NCI-H2171 (cell line): ENCODE measurements at regions not wholly inside any gene's neighbourhood (a gene's known extent, or its start where the extent isn't known, plus 50 kb on each side); places are given as distances from the start of the nearest gene placed in this dataset.
"Not testable (repeated sequence)": the region's sequence is repeated elsewhere in the genome, so short reads cannot be mapped to it uniquely, and the experiment has no call there.

ENCODE experiments used
- DNase-seq: peaks from one replicate; lab custom pipeline; 2025; lab: John Stamatoyannopoulos, UW

DNA sequence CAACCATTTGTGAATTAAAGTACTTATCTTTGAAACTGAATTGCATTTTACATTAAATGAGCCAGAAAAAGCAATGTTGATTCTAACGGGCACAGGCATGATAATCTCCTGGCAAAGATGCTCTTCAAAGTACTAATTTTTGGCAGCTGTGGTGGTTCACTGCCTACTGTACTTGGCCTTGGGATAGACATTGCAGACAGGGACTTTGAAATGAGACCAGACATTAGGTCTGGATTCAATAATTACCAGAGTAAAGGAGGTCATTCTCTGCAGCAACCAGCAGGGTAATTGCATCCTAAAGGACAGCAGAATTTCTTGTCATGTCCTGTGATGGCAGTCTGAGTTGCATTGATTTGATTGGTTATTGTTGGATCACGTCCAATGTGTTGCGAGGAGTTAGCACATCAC is 986.5 kb downstream of the TDRD15 start:
- no peak for DNase-seq

DNA sequence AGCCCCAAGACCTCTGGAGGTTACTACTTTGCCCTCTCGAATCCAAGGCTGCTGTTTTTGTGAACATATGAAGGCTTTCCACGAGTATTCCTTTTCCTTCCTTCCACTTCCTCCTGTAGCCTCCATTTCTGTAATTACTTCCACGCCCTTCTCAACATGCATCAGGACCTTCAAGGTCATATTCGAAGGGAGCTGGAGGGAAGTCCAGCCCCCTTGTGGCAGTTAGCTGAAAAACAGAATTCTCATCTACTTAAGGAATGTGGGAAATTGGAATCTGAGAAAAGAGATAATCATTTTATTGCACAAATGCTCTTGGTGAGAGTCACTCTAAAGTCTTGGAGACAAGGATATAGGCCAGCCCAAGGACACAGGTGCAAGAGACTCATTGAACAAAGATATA is 1000.2 kb downstream of the TDRD15 start:
- DNase-seq: no peak

DNA sequence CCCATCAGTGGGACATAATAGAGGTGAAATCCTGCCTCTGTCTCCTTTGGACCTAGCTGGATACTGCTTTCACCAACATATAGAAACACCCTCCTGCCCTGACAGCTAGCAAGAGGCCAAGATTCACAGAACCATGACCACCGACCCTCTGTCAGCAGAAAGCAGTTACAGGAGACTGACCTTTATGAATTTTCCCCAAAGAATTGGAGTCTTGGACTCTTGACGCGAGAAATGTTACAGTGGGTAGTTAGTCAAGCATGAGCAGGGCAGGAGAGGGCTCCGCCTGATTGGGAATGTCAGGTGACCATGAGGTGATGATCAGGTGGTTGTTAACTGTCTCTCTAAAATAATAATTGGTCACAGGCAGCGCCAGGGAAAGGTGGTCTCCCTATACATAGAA is 1002.3 kb downstream of the TDRD15 start:
- no peak for DNase-seq

DNA sequence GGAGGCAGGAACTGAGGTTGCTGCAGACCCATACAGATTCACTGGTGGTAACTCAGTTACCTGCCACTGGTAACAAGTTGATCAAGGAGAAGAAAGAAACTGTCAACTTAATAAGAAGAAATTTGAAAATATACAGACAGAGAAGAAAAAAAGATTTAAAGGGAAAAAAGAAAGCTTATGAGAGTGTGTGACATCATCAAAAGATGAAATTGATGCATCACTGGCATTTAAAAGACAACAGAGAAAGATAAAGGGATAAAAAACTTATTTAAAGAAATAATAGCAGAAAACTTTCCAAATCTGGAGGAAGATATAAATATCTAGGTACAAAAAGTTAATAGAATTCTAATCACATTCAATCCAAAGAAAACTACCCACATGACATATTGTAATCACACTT is 1003.2 kb downstream of the TDRD15 start:
- DNase-seq: no peak

DNA sequence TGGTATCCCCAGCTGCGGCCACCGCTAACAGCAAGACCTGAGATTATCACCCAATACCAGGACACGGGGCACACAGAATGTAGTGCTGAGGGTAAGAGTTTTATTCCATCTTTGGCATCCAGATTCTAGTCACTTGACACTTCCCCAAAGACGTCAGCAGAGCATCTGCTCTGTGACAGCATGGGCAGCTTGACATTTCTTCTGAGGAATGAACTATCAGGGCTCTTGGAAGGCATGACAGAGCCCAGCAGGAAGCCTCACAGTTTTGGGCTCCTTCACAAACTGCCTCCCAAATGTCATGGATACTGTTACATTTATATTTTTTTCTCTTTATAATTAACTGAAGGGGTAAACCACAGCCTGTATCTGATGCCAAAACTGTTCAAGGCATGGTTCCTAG is 1010.7 kb downstream of the TDRD15 start:
- DNase-seq: peak; percentile 94

DNA sequence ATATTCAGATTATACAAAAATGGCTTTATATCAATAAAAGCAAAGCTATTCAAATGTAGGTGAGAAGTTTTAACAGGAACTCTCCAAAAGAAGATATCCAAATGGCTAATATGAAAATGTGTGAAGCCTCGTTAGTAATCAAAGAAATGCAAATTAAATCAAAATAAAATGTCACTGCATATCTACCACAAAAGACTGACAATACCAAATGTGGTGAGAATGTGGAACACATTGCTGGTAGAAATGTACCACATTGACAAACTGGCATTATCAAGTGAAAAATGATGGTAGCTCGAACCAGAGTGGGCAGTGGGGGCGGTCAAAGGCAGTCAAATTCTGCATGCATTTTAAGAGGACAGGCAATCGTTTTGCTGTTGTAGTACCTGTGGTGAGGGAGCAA is 1012.7 kb downstream of the TDRD15 start:
- no peak for DNase-seq

DNA sequence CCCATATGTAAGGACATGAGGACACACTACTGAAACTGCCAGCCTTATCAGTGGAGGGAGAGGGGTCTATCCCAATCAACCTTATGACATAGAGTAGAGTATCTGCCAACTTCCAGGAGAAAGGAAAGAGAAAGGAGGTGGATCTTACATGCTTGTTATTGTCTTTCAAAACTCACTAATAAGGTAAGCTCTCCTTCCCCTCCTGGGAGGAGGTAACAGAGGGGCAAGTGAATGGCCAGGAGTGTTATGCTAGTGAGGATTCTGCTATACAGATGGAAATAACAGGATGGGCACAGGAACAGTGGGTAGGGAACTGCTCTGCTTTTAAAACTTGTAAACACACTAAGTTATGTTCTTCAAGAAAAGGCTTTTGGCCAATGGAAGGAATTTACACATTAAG is 1020.1 kb downstream of the TDRD15 start:
- DNase-seq: no peak

DNA sequence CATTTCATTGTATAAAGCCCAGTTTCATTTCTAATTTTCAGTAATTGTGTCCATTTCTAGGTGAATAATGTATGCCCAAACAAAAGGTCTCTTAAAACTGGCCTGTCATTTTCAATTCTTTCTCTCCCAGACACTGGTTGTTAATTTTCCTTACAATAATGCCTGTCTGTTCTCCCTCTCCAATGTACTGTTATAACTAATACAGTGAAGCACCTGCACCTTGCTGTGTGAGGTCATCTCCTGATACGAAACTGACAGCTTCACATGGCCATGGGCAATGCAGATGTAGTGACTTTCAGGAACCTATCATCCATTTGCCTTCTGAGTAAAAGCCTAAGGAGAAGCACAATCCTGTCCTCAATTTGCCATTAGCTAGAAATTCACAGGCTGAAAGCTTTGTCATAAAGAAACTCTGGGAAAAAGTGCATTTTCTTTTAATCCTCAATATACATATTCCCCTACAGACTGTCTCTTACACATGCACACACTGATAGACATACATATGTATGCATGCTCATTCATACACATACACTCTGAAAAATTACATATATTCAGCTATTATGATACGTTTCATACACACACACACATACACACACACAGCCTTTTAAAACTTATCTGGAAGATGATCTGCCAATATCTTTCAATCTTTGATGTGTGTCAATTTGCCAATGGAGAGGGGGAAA is 1030.3 kb downstream of the TDRD15 start:
- DNase-seq: no peak

DNA sequence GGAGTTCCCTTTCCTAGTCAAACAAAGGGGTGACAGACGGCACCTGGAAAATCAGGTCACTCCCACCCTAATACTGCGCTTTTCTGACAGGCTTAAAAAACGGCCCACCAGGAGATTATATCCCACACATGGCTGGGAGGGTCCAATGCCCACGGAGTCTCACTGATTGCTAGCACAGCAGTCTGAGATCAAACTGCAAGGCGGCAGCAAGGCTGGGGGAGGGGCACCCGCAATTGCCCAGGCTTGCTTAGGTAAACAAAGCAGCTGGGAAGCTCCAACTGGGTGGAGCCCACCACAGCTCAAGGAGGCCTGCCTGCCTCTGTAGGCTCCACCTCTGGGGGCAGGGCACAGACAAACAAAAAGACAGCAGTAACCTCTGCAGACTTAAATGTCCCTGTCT is 1032.9 kb downstream of the TDRD15 start:
- DNase-seq: not testable (repeated sequence)

DNA sequence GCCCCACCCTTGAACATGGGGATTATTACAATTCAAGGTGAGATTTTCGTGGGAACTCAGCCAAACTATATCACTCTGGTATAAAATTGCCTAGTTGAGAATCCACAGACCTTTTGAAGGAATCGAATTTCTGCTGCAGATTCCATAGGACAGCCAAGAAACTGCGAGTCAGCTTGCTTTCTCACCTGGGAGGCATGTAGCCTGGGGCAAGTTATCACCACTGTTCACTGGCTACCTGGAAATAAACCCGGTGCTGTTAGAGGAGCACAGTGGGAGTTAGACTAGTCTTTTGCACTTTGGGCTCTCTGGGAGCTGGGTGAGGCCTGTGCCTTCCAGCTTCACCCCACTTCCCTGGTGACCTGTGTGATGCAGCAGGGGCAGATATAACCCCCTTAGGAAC is 1043.5 kb downstream of the TDRD15 start:
- DNase-seq: no peak

DNA sequence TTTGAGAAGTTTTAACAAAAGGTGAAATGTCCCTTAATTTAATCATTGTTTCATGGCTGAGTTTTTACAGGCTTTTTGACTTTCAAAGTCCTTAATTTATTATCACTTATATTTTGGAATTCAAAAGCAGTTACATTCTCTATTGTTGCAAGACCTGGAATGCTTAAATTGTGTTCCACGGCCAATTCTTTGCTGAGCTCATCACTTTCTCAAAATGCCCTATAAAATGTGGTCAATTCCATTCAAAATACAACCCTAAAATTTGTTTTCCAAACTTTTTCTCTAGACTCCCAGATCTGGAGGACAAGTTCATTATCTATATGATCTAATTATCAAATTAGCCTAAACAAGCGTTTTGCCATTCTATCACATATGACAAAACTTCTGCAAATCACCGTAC is 1051.2 kb downstream of the TDRD15 start:
- no peak for DNase-seq

DNA sequence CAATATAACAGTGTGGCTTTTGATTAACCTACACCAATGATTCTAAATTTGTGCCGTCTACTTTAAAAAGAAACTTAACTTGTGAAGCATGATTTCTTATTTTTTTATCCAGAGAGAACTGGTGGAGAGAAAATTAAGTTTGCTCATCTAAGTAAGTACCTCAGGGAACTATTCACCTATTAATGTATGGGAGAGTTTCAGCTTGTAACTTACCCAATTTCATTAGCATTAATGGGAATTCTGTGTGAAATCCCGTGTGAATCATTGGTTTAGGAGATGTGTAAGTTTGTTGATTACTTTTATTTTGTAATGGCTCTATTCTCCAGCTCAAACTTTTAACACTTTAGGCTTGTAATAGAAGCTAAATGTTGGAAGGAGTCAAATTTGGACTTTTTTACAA is 1061.5 kb downstream of the TDRD15 start:
- no peak for DNase-seq

DNA sequence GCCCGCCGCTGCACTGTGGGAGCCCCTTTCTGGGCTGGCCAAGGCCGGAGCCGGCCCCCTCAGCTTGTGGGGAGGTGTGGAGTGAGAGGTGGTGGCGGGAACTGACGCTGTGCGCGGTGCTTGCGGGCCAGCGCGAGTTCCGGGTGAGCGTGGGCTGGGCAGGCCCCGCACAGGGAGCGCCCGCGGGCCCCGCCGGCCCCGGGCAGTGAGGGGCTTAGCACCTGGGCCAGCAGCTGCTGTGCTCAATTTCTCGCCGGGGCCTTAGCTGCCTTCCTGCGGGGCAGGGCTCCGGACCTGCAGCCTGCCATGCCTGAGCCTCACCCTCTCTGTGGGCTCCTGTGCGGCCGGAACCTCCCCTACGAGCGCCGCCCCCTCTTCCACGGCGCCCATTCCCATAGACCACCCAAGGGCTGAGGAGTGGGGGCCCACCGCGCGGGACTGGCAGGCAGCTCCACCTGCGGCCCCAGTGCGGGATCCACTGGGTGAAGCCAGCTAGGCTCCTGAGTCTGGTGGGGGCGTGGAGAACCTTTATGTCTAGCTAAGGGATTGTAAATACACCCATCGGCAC is 1062.6 kb downstream of the TDRD15 start:
- DNase-seq: not testable (repeated sequence)

DNA sequence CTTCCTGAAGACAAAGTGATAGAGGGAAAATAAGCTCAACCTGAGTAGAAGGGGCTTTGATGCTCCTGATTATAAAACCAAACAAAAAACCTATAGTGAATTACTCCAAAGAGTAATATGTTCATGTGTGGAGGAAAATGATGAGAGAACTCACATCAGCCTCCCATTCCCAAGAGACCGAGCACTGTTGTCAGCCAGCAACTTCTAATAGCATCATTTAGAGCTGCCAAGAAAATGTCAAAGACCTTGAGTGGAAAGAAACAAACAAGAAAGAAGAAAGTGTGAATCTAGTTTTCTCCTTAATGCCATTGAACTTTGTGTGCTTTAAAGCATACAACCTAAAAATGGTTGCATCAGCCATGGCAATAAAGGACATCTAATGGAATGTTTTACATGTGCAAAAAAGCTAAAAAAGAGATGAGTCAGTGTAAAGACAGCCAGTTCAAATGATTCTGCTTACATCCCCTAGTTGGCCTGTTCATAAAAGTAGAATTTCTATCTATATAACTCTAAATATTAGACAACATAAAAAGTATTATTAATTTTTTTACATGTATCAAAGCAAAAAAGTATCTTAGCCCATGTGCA is 1066.2 kb downstream of the TDRD15 start:
- DNase-seq: no peak

DNA sequence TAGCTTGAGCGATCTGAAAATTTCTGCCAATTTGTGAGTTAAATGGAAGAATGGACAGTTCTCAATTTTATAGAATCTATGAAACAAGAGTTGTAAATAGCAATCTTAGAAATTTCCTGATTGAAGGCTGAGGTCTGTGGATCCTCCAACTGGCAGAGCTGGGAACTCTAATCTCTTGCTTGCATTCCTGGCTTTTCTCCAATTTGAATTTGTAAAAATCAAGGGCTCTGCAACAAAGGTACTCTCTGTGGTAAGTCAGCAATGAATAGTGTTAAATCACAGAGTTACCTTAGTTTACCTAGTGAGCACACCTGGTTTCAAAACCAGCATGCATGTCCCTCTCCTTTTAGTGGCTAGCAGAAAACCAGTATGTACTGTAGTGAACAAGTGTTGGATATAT is 1070.5 kb downstream of the TDRD15 start:
- DNase-seq: no peak

DNA sequence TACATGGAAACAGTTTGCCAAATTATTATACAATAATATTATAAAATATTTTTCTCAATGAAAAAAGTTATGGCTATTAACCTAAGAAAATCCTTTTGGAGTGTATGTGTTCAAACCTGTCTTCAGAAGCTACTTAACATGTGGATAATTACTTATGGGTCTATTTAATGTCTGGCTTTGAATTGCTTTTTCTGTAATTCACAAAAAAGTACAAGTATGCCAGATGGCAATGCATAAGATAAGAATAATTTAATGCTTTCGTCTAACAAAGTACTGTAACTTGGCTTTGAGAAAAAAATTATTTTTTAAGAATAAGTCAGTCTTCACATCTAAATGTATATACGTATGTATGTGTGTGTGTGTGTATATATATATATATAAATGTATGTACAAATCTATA is 1073.0 kb downstream of the TDRD15 start:
- DNase-seq: no peak

DNA sequence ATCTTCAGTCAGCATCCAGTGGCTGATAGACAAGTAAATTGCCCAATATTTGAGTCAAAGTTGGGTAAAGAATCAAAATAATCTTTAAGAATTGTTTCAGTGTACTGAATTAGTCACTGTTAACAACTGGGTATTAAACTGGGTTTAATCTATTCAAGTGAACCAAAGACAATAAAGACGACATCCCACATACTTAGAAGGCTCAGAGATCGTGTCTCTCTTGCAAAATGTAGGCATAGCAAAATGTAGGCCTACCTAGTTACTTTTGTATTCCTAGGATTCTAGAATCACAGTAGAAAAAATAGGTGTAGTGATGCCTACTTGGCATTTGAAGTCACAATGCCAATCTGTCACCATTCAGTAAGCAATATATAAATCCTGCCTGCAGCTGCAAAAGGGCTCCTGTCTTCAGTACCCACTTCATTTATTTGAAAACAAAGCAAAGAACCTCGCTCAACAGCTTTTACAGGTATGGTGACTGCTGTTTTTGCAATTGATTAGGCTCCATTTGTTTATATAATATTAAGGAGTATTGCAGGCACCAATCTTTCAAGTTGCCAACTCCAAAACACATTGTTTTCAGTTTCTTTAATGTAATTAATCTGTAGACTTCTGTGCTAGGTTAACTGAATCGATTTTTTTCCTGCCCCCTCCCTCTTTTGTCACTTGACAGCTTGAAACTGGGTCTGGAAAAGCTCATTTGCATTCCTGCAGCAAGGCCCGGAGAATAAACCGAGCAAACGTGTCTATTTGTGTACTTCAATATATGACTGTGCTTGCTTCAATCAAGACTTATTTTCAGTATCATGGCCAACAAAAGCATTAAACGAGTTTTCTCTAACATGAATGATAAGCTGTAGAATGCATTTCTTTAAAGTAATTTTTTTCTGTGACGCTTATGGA is 1074.9 kb downstream of the TDRD15 start:
- no peak for DNase-seq

DNA sequence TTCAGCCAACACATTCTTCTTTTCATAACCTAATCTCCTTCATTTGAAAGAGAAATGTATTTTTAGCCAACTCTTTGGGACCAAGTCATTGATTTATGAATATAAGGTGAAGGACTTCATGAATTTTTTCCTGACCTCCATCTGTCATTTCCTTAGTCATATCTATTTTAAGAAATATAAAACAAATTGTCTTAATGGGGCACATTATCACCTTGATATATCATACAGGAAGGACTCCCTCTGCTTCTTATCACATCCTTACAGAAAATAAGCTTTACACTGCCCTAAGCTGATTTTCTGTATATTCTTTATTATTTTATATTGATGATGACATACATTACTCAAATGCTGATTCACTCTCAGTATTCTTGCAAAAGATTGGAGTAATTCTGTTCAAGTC is 1076.2 kb downstream of the TDRD15 start:
- DNase-seq: no peak

DNA sequence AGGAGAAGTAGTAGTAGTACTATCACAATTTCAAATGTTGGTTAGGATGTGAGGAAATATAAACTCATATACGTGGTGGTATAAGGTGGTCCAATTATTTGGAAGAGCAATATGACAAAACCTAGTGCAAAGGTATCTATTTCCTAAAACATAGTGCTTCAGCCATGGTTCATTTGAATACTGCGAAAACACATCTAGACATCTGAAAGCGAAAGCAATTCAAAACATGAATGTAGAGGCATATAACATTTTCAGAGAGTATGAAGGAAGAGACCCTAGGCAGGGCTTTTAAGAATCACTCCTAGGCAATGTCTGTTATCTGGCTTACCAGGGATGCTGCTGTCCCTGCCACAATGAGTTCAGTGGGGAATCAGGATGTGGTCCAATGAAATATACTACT is 1085.8 kb downstream of the TDRD15 start:
- DNase-seq: no peak

DNA sequence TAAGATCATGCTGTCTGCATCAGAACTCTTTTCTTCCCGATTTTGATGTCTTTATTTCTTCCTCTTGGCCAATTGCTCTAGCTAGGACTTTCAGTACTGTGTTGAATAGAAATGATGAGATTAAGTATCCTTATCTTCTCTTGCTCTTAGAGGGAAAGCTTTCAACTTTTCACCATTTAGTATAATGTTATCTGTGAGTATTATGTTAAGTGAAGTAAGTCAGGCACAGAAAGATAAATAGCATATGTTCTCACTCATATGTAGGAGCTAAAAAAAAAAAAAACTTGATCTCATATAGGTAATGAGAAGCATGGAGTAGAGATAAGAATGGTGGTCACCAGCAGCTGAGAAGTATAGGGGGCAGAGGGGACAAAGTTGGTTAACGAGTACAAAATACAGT is 1089.5 kb downstream of the TDRD15 start:
- no peak for DNase-seq

DNA sequence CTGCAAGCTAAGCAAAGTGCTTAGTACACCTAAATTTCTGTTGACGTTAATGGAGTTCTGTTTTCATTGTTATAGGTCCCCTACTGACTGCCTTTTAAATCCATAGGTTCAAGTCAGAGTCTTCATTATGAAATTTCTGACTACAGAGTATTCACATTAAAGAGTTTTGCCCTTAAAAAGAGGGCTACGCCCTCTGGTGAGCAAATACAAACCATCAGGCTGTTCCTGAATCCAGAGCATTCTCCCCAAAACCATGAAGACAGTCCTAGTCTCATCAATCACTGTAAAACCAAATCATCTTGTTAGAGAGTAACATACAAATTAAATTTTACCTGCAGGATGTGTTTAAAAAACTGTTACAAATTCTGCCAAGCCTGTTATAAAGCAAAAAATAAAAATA is 1091.7 kb downstream of the TDRD15 start:
- no peak for DNase-seq

DNA sequence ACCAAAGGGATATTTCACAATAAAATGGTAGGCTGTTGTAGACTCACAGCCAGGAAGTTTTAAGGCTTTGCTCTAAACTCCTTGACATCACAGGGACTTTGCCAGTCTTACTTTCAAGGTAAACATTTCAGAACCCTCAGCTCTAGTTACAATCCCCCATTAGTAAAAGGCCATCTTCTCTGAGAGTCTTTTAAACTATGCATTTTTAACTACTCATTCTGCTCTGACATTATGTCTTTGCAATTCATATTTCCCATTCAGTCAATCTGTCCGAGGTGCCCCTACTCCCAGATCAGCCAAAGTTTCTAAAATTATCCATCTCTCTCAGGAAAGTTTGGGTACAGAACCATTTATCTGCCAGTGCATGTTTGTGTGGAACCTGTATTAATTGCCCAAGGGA is 1094.1 kb downstream of the TDRD15 start:
- no peak for DNase-seq

DNA sequence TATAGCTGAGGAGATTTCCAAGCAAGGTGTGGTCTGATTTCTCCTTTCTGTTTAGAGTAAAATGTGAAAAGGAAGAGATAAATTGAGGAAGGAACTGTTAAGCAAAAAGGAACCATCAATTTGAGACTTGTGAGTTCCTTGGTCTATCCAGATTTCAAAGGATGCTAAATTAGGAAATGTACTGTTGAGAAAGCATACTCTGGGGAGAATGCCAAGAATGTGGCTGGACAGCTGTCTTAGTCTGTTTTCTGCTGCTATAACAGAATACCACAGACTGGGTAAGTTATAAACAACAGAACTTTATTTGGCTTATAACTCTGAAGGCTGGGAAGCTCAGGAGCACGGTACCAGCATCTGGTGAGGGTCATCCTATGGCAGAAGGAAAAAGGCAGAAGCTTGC is 1097.2 kb downstream of the TDRD15 start:
- DNase-seq: no peak
